NOMO-1 treated with dmso at 0.1 percent for 144 hours (cell line): ENCODE measurements at regions not wholly inside any gene's neighbourhood (a gene's known extent, or its start where the extent isn't known, plus 50 kb on each side); places are given as distances from the start of the nearest gene placed in this dataset.

ENCODE experiments used
- DNase-seq: peaks from one replicate; lab custom pipeline; 2025; ENCODE audit not compliant: unreplicated experiment; lab: John Stamatoyannopoulos, UW

GRCh38 chr16:51085271-51085670 is 65.8 kb downstream of the SALL1 start:
- DNase-seq = no peak

GRCh38 chr16:51084074-51084928 is 66.8 kb downstream of the SALL1 start:
- no peak for DNase-seq

GRCh38 chr16:51072591-51072990 is 78.5 kb downstream of the SALL1 start:
- no peak for DNase-seq

- no peak for DNase-seq
Observed at GRCh38 chr16:51071326-51071725, 79.7 kb downstream of the SALL1 start.

GRCh38 chr16:51067352-51067751 is 83.7 kb downstream of the SALL1 start:
- DNase-seq = no peak

- DNase-seq = no peak
Observed at GRCh38 chr16:51062039-51062438, 89.0 kb downstream of the SALL1 start.

GRCh38 chr16:51061328-51061727 is 89.7 kb downstream of the SALL1 start:
- no peak for DNase-seq

- DNase-seq = no peak
Observed at GRCh38 chr16:51057969-51058337, 93.1 kb downstream of the SALL1 start.

GRCh38 chr16:51057102-51057793 is 93.8 kb downstream of the SALL1 start:
- no peak for DNase-seq

GRCh38 chr16:51056331-51056730 is 94.7 kb downstream of the SALL1 start:
- DNase-seq = no peak

GRCh38 chr16:51055434-51055833 is 95.6 kb downstream of the SALL1 start:
- peak; percentile 17 for DNase-seq

GRCh38 chr16:51053775-51054174 is 97.3 kb downstream of the SALL1 start:
- DNase-seq = no peak

GRCh38 chr16:51051671-51052070 is 99.4 kb downstream of the SALL1 start:
- no peak for DNase-seq

- no peak for DNase-seq
Observed at GRCh38 chr16:51050377-51050706, 100.7 kb downstream of the SALL1 start.

- DNase-seq = no peak
Observed at GRCh38 chr16:51049678-51050376, 101.2 kb downstream of the SALL1 start.

GRCh38 chr16:51049276-51049675 is 101.8 kb downstream of the SALL1 start:
- no peak for DNase-seq

- no peak for DNase-seq
Observed at GRCh38 chr16:51048544-51048943, 102.5 kb downstream of the SALL1 start.

GRCh38 chr16:51045794-51046193 is 105.3 kb downstream of the SALL1 start:
- no peak for DNase-seq

- peak; percentile 43 for DNase-seq
Observed at GRCh38 chr16:51045186-51045585, 105.9 kb downstream of the SALL1 start.

- no peak for DNase-seq
Observed at GRCh38 chr16:51041546-51041945, 109.5 kb downstream of the SALL1 start.

- no peak for DNase-seq
Observed at GRCh38 chr16:51040637-51041036, 110.4 kb downstream of the SALL1 start.
